BLaER1 treated with 17β-estradiol and CSF1 and Interleukin-3, amounts not matched to agents 10 nM and 100 nM (cell line): ENCODE measurements at regions not wholly inside any gene's neighbourhood (a gene's known extent, or its start where the extent isn't known, plus 50 kb on each side); places are given as distances from the start of the nearest gene placed in this dataset.

Experiments used
- H3K27ac ChIP-seq, 11 experiments: shearing (Covaris generic); formaldehyde crosslinking; 2 replicates each; pipeline ENCODE4 v1.8.1; 2022
- H3K27me3 ChIP-seq, 11 experiments: shearing (Covaris generic); formaldehyde crosslinking; 2 replicates each; pipeline ENCODE4 v1.8.1; 2022
- H3K36me3 ChIP-seq, 11 experiments: shearing (Covaris generic); formaldehyde crosslinking; 2 replicates each; pipeline ENCODE4 v1.8.1; 2022
- H3K4me1 ChIP-seq, 10 experiments: shearing (Covaris generic); formaldehyde crosslinking; 2 replicates each; pipeline ENCODE4 v1.8.1; 2022
- H3K4me2 ChIP-seq, 11 experiments: shearing (Covaris generic); formaldehyde crosslinking; 2 replicates each; pipeline ENCODE4 v1.8.1; 2022
- H3K4me3 ChIP-seq, 10 experiments: shearing (Covaris generic); formaldehyde crosslinking; 2 replicates each; pipeline ENCODE4 v1.8.1; 2022
- H3K9ac ChIP-seq, 11 experiments: shearing (Covaris generic); formaldehyde crosslinking; 2 replicates each; pipeline ENCODE4 v1.8.1; 2022
- H3K9me3 ChIP-seq, 11 experiments: shearing (Covaris generic); formaldehyde crosslinking; replicated peaks in 1 of 11; 2 replicates each; pipeline ENCODE4 v1.8.1; 2022
- H4K20me1 ChIP-seq, 11 experiments: shearing (Covaris generic); formaldehyde crosslinking; 2 replicates each; pipeline ENCODE4 v1.8.1; 2022
- Cebpa-rat ChIP-seq, 11 experiments: shearing (Covaris generic); IDR thresholded peaks; 2 replicates each; pipeline ENCODE4 v1.8.1; 2022

DNA sequence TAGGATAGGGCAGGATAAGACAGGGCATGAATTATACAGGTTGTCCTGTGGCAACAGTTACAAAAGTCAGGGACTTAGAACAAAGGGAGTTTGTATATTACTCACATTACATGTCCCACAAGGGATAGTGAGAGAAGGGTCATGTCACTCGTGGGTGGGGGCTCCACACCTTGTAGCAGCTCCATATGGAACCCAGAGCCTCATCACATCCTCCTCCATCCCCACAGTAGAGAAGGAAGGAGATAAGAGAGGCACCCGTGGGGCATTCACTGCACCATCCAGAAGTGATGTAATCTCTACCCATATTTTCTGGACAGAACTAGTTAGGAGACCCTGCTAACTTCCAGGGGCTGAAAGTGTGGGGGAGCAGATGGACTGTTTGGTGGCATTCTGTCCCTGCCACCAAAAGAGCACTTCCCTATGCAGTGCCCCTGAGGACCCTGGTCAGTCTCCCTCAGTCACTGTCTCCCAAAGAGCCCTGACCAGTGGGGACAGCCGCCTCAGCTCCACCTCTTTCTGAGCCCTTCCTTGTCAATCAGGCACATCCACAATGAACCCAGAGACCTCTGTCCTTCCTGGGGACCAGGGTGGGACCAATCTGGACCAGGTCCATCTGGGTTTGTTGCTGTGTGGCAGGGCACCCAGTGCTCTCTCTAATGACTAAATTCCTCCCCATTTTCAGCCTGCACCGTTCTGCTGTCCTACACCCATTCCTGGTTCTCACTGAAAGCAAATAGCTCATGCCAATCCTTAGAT is 154.8 kb upstream of the ETV3 start:
- peaks cover 0 to 16% (median 7%) of the 10 kb centered on the region in 11 experiments; a peak in 9 of 22 replicates for H3K9me3 ChIP-seq
- H3K9ac ChIP-seq = no peak overlapping the region
- H3K4me1 ChIP-seq = peaks cover 9 to 51% (median 42%) of the 10 kb centered on the region in 10 experiments
- H4K20me1 ChIP-seq = no peaks in the 10 kb centered on the region; a peak in 1 of 22 replicates
- TF ChIP-seq Cebpa-rat (IDR thresholded peaks at IDR 0.05) = no peak
- H3K27me3 ChIP-seq = no peaks in the 10 kb centered on the region
- peak overlapping the region in 8 of 11 experiments; percentile 24 to 64 (median 56); a peak in 16 of 22 replicates for H3K4me2 ChIP-seq
- no peak overlapping the region for H3K27ac ChIP-seq
- H3K36me3 ChIP-seq = no peaks in the 10 kb centered on the region
- no peak overlapping the region for H3K4me3 ChIP-seq

DNA sequence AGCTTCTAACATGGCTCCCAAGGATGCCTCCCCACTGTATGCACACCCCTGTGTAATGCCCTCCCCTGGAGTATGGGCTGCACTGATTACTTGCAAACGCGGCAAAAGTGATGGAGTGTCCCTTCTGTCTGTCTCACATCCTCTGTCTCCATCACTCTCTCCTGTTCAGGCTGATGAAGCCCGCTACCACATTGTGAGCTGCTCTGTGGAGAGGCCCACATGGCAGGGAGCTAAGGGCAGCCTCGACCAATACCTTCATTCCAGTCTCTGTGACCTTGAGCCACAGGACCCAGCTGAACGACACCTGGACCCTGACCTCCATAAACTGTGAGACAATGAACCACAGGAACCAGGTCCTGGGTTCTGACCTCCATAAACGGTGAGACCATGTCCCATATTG is 154.1 kb upstream of the ETV3 start:
- H3K4me2 ChIP-seq = peak overlapping the region in 6 of 11 experiments; percentile 34 to 64 (median 54); a peak in 10 of 22 replicates
- no peaks in the 10 kb centered on the region for H3K27me3 ChIP-seq
- TF ChIP-seq Cebpa-rat (IDR thresholded peaks at IDR 0.05) = no peak
- H3K27ac ChIP-seq = no peak overlapping the region
- H3K4me1 ChIP-seq = peaks cover 9 to 53% (median 45%) of the 10 kb centered on the region in 10 experiments
- no peaks in the 10 kb centered on the region for H3K36me3 ChIP-seq
- no peak overlapping the region for H3K9ac ChIP-seq
- no peak overlapping the region for H3K4me3 ChIP-seq
- peaks cover 0 to 16% (median 7%) of the 10 kb centered on the region in 11 experiments; a peak in 9 of 22 replicates for H3K9me3 ChIP-seq
- no peaks in the 10 kb centered on the region; a peak in 1 of 22 replicates for H4K20me1 ChIP-seq

DNA sequence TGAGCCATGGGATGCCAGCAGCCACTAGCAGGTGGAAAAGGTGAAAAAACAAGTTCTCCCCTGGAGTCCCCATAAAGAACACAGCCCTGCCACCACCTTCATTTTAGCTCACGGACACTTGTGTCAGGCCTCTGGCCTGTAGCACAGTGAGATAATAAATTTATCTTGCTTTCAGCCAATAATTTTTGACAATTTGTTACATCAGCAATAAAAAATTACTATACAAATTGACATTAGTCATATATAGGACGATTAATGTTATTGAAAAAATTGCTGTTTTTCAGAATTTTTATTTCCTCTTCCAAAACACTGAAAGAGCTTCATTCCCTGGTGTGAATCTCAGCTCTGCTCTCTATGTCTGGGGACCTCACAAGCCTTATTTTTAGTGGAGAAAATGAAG is 152.9 kb upstream of the ETV3 start:
- no peaks in the 10 kb centered on the region for H3K36me3 ChIP-seq
- no peak for TF ChIP-seq Cebpa-rat (IDR thresholded peaks at IDR 0.05)
- no peak overlapping the region for H3K9ac ChIP-seq
- H3K4me2 ChIP-seq = no peak overlapping the region
- H3K27ac ChIP-seq = no peak overlapping the region
- H3K27me3 ChIP-seq = no peaks in the 10 kb centered on the region
- H3K9me3 ChIP-seq = peaks cover 0 to 16% (median 7%) of the 10 kb centered on the region in 11 experiments; a peak in 9 of 22 replicates
- peaks cover 9 to 53% (median 45%) of the 10 kb centered on the region in 10 experiments for H3K4me1 ChIP-seq
- no peak overlapping the region for H3K4me3 ChIP-seq
- no peaks in the 10 kb centered on the region; a peak in 1 of 22 replicates for H4K20me1 ChIP-seq

DNA sequence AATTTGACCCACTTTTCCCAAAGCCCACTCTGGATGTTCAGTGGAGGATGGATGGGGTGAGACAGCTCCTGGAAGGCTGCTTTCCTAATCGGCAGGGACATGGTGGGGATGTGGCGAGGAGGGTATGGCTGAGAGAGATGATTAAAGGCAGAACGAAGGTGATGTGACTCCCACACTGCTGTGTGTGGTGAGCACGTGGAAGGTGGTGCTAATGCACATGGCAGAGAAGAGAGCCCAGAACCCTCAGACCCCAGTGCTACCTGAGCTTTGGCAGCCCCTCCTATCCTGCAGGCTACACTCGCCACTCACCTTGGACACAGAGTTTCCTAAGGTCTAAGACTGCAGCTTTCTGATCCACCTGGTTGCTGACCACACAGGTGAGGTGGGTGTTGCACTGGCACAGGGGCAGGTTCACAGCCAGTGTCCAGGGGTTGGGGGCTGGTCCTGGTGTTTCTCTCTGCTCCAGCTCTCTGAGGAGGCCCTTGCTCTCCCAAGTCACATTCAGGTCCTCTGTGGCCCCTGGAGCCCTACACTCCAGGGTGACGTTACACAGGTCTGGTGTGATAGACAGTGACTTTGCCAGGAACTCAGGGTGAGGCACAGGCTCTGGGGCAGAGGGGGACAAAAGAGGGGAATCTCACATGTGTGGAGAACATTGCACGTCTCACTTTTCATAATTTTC is 151.4 kb upstream of the ETV3 start:
- Histone ChIP-seq H3K4me2 (peak overlapping the region in 3 of 11 experiments; percentile 33 to 54 (median 43); a peak in 6 of 22 replicates), H3K36me3 (no peaks in the 10 kb centered on the region), H3K27me3 (no peaks in the 10 kb centered on the region), H3K9me3 (peaks cover 0 to 8% (median 7%) of the 10 kb centered on the region in 11 experiments; a peak in 9 of 22 replicates), H3K9ac (no peak overlapping the region), H3K4me1 (peaks cover 9 to 49% (median 42%) of the 10 kb centered on the region in 10 experiments), H3K4me3 (no peak overlapping the region), H3K27ac (no peak overlapping the region), H4K20me1 (no peaks in the 10 kb centered on the region; a peak in 1 of 22 replicates)
- no peak for TF ChIP-seq Cebpa-rat (IDR thresholded peaks at IDR 0.05)

GRCh38 chr1:157288996-157289395 is 150.8 kb upstream of the ETV3 start:
- Histone ChIP-seq H3K4me2 (peak overlapping the region in 7 of 11 experiments; percentile 2 to 54 (median 40); a peak in 8 of 22 replicates), H3K4me1 (peaks cover 9 to 44% (median 37%) of the 10 kb centered on the region in 10 experiments), H3K9ac (no peak overlapping the region), H3K36me3 (no peaks in the 10 kb centered on the region), H3K27me3 (no peaks in the 10 kb centered on the region), H3K9me3 (peaks cover 0 to 2% (median 1%) of the 10 kb centered on the region in 11 experiments; a peak in 7 of 22 replicates), H4K20me1 (no peaks in the 10 kb centered on the region; a peak in 1 of 22 replicates), H3K27ac (no peak overlapping the region), H3K4me3 (no peak overlapping the region)
- TF ChIP-seq Cebpa-rat (IDR thresholded peaks at IDR 0.05) = no peak

- Histone ChIP-seq H4K20me1 (no peaks in the 10 kb centered on the region; a peak in 1 of 22 replicates), H3K4me2 (peak overlapping the region in 7 of 11 experiments; percentile 2 to 53 (median 28); a peak in 10 of 22 replicates), H3K9me3 (no peaks in the 10 kb centered on the region), H3K27ac (no peak overlapping the region), H3K27me3 (no peaks in the 10 kb centered on the region), H3K9ac (no peak overlapping the region), H3K4me1 (peaks cover 9 to 39% (median 32%) of the 10 kb centered on the region in 10 experiments), H3K4me3 (no peak overlapping the region), H3K36me3 (no peaks in the 10 kb centered on the region)
- TF ChIP-seq Cebpa-rat (IDR thresholded peaks at IDR 0.05) = no peak
These were observed 150.3 kb upstream of the ETV3 start for GRCh38 chr1:157288492-157288891.

- no peak overlapping the region for H3K27ac ChIP-seq
- TF ChIP-seq Cebpa-rat (IDR thresholded peaks at IDR 0.05) = no peak
- no peaks in the 10 kb centered on the region for H3K36me3 ChIP-seq
- no peaks in the 10 kb centered on the region for H3K27me3 ChIP-seq
- peaks cover 9 to 34% (median 27%) of the 10 kb centered on the region in 10 experiments; a peak in 19 of 20 replicates for H3K4me1 ChIP-seq
- H4K20me1 ChIP-seq = no peaks in the 10 kb centered on the region; a peak in 1 of 22 replicates
- H3K9me3 ChIP-seq = no peaks in the 10 kb centered on the region
- peak overlapping the region in 7 of 11 experiments; percentile 2 to 53 (median 28); a peak in 10 of 22 replicates for H3K4me2 ChIP-seq
- no peak overlapping the region for H3K4me3 ChIP-seq
- H3K9ac ChIP-seq = no peak overlapping the region
These were observed 149.8 kb upstream of the ETV3 start for GRCh38 chr1:157288006-157288405.

DNA sequence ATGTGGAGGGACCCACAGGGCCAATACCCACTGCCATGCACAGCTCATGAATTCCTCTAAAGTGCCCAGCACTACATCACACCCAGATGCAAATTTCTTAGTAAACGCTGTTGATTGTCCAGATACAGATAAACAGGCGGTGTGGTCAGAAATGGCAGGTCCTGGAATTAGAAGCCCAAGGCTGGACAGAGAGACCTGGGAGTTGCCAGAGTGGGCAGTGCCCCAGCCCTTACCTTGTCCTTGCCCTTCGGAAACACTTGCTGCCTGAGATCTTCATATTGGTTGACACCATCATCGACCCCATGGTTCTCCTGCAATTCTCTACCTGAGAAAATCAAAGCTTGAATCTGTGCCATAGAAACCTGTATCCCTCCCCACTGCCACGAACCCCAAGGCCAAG is 149.3 kb upstream of the ETV3 start:
- Histone ChIP-seq H3K36me3 (no peaks in the 10 kb centered on the region), H3K4me1 (peaks cover 9 to 28% (median 21%) of the 10 kb centered on the region in 10 experiments; a peak in 19 of 20 replicates), H3K27me3 (no peaks in the 10 kb centered on the region), H3K9me3 (no peaks in the 10 kb centered on the region), H3K4me3 (no peak overlapping the region), H3K9ac (no peak overlapping the region), H4K20me1 (no peaks in the 10 kb centered on the region; a peak in 1 of 22 replicates), H3K27ac (no peak overlapping the region), H3K4me2 (peak overlapping the region in 1 of 11 experiments; percentile 23; a peak in 1 of 22 replicates)
- no peak for TF ChIP-seq Cebpa-rat (IDR thresholded peaks at IDR 0.05)
